Smooth muscle cell (in vitro differentiated cells): ENCODE measurements at regions not wholly inside any gene's neighbourhood (a gene's known extent, or its start where the extent isn't known, plus 50 kb on each side); places are given as distances from the start of the nearest gene placed in this dataset.
"Not testable (repeated sequence)": the region's sequence is repeated elsewhere in the genome, so short reads cannot be mapped to it uniquely, and the experiment has no call there.

ENCODE experiments used
- DNase-seq: peaks from one replicate; lab custom pipeline; 2025; ENCODE audit not compliant: unreplicated experiment; lab: John Stamatoyannopoulos, UW
- H2AFZ ChIP-seq: fragments of 200-600 bp; sonication (generic); 2 replicates; pipeline ENCODE4 v1.6.0; 2016; ENCODE audit warnings: antibody characterized with exemption, low read depth, mild to moderate bottlenecking
- H3F3A ChIP-seq: fragments of 200-600 bp; sonication (generic); 2 replicates; pipeline ENCODE4 v1.6.0; 2017; ENCODE audit warnings: antibody characterized with exemption, low read depth
- H3K27ac ChIP-seq: fragments of 200-600 bp; sonication (generic); 2 replicates; pipeline ENCODE4 v1.5.1; 2016; ENCODE audit warnings: low read depth, mild to moderate bottlenecking
- H3K27me3 ChIP-seq: fragments of 200-600 bp; sonication (generic); 2 replicates; pipeline ENCODE4 v1.6.1; 2016; ENCODE audit warnings: low read depth, mild to moderate bottlenecking
- H3K36me3 ChIP-seq: fragments of 200-600 bp; sonication (generic); 2 replicates; pipeline ENCODE4 v1.5.1; 2016; ENCODE audit warnings: low read depth
- H3K4me1 ChIP-seq: fragments of 200-600 bp; sonication (generic); 2 replicates; pipeline ENCODE4 v1.5.1; 2016; ENCODE audit warnings: low read depth
- H3K4me2 ChIP-seq: fragments of 200-600 bp; sonication (generic); 2 replicates; pipeline ENCODE4 v1.6.0; 2016; ENCODE audit warnings: mild to moderate bottlenecking
- H3K4me3 ChIP-seq: fragments of 200-600 bp; sonication (generic); 2 replicates; pipeline ENCODE4 v1.5.1; 2016; ENCODE audit warnings: mild to moderate bottlenecking
- H3K79me2 ChIP-seq: fragments of 200-600 bp; sonication (generic); 2 replicates; pipeline ENCODE4 v1.6.0; 2016; ENCODE audit warnings: low read depth, mild to moderate bottlenecking
- H3K9ac ChIP-seq: fragments of 200-600 bp; sonication (generic); 2 replicates; pipeline ENCODE4 v1.6.0; 2016; ENCODE audit warnings: low read depth
- H3K9me3 ChIP-seq: fragments of 200-600 bp; sonication (generic); replicated peaks from 2 replicates; pipeline ENCODE4 v1.5.1; 2016; ENCODE audit warnings: low read depth
- H4K20me1 ChIP-seq: fragments of 200-600 bp; sonication (generic); 2 replicates; pipeline ENCODE4 v1.6.0; 2016; ENCODE audit warnings: low read depth
- CTCF ChIP-seq: fragments of 200-600 bp; sonication (generic); IDR thresholded peaks from 2 replicates; pipeline ENCODE4 v1.5.1; 2017; ENCODE audit warnings: borderline replicate concordance, mild to moderate bottlenecking, antibody characterized with exemption; ENCODE audit not compliant: insufficient read depth, poor library complexity, severe bottlenecking
- WGBS: methylation state at CpG from one replicate; pipeline ENCODE4 v1.1.7; 2016; ENCODE audit warnings: low lambda C conversion rate; 5-methylcytosine and 5-hydroxymethylcytosine counted together

GRCh38 chr7:55722874-55723620 lies 139.5 kb downstream of the SEPTIN14 start:
- H3K9ac ChIP-seq, H3K4me2 ChIP-seq, H3K4me1 ChIP-seq, H3K9me3 ChIP-seq, H3K79me2 ChIP-seq, DNase-seq, H3K4me3 ChIP-seq, H3K27me3 ChIP-seq, H3K27ac ChIP-seq, H2AFZ ChIP-seq, H3K36me3 ChIP-seq, H4K20me1 ChIP-seq, H3F3A ChIP-seq: not testable (repeated sequence)
- WGBS: 70% methylated on average over 4 of the region's 7 CpGs
- peak; percentile 8 for TF ChIP-seq CTCF

- not testable (repeated sequence) for H3K36me3 ChIP-seq, H3K9me3 ChIP-seq, H3K9ac ChIP-seq, DNase-seq, H4K20me1 ChIP-seq, H3K4me1 ChIP-seq, H2AFZ ChIP-seq, H3F3A ChIP-seq, H3K27ac ChIP-seq, H3K79me2 ChIP-seq, H3K27me3 ChIP-seq, H3K4me3 ChIP-seq, H3K4me2 ChIP-seq
- 86% methylated on average over 1 of the region's 1 CpG for WGBS
Observed at GRCh38 chr7:55721004-55721403, 141.5 kb downstream of the SEPTIN14 start.

GRCh38 chr7:55715247-55715867 lies 143.1 kb upstream of the VOPP1 start:
- 59% methylated on average over 4 of the region's 5 CpGs for WGBS
- not testable (repeated sequence) for H3K79me2 ChIP-seq, DNase-seq, H3K4me3 ChIP-seq, H3K36me3 ChIP-seq, H3F3A ChIP-seq, H3K27me3 ChIP-seq, H3K9me3 ChIP-seq, H2AFZ ChIP-seq, H3K27ac ChIP-seq, H3K9ac ChIP-seq, H4K20me1 ChIP-seq, H3K4me2 ChIP-seq, H3K4me1 ChIP-seq

DNA sequence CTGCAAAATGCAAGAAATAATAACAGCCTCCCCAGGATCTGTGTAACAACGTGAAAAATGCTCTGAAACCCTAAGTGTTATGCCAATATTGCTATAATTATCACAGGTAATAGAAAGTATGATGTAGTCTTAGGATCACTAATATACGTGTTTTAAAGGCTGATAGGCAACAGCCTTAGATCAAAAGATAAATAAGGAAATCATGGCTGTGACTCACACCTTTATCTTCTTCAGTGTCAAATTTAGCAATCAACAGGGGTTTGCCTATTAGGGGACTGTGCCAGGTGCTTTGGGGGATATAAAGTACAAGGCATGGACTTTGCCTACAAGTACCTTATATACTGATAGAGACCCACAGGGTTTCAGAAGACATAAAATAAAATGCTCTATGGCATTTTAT lies 142.1 kb upstream of the VOPP1 start:
- not testable (repeated sequence) for H2AFZ ChIP-seq, H3K4me2 ChIP-seq, H3K79me2 ChIP-seq, H3K9me3 ChIP-seq, H3K27me3 ChIP-seq, H4K20me1 ChIP-seq, H3K36me3 ChIP-seq, H3K27ac ChIP-seq, H3F3A ChIP-seq, H3K9ac ChIP-seq, H3K4me3 ChIP-seq, DNase-seq, H3K4me1 ChIP-seq
- WGBS: 86% methylated on average over 2 of the region's 2 CpGs

DNA sequence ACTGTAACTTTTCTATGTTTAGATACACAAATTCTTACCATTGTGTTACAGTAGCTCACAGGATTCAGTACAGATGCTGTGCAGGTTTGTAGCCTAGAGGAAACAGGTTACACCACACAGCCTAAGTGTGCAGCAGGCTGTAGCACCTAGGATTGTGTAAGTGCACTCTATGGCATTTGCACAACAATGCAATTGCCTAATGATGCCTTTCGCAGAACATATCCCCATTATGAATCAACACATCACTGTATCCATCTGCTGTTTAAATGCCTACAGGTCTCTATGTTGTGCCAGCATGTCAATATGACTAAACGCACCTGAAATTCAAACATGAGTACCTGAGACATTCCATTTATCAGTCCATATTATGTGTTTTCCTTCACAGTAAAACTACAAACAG lies 138.0 kb upstream of the VOPP1 start:
- not testable (repeated sequence) for H3K4me1 ChIP-seq, H3K36me3 ChIP-seq, H2AFZ ChIP-seq, H3K9ac ChIP-seq, H3K4me3 ChIP-seq, H3K27me3 ChIP-seq, H3K9me3 ChIP-seq, DNase-seq, H3K4me2 ChIP-seq, H3F3A ChIP-seq, H3K27ac ChIP-seq, H4K20me1 ChIP-seq, H3K79me2 ChIP-seq
- 86% methylated on average over 2 of the region's 2 CpGs for WGBS

GRCh38 chr7:55708028-55708427 lies 135.7 kb upstream of the VOPP1 start:
- H3K9me3 ChIP-seq, H3K9ac ChIP-seq, H3F3A ChIP-seq, H3K4me3 ChIP-seq, H3K27ac ChIP-seq, DNase-seq, H3K4me2 ChIP-seq, H3K4me1 ChIP-seq, H3K27me3 ChIP-seq, H4K20me1 ChIP-seq, H2AFZ ChIP-seq, H3K79me2 ChIP-seq, H3K36me3 ChIP-seq: not testable (repeated sequence)
- WGBS: 74% methylated on average over 6 of the region's 6 CpGs

DNA sequence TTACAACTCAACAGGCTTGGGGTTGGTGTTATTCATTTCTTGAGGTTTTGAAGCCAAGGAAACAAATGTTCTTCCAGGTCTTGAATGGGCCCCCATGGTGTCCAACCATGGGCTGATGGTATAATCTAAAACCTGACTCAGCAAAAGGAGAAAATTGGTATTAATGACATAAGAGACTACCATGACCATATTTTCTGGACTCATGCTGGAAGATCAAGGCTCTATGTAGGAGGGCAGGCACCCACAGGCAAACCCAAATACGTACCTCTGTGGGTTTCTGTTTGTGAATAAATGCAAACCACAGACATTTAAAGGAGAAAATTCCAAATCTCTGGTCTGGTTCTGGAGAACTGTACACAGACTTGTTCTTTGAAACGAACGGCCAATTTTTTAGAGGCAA lies 135.1 kb upstream of the VOPP1 start:
- not testable (repeated sequence) for DNase-seq, H3K4me2 ChIP-seq, H2AFZ ChIP-seq, H3K9ac ChIP-seq, H3K4me3 ChIP-seq, H3K9me3 ChIP-seq, H3K79me2 ChIP-seq, H4K20me1 ChIP-seq, H3F3A ChIP-seq, H3K27me3 ChIP-seq, H3K27ac ChIP-seq, H3K4me1 ChIP-seq, H3K36me3 ChIP-seq
- WGBS: 43% methylated on average over 1 of the region's 3 CpGs
